PFSK-1 (cell line): ENCODE measurements at regions not wholly inside any gene's neighbourhood (a gene's known extent, or its start where the extent isn't known, plus 50 kb on each side); places are given as distances from the start of the nearest gene placed in this dataset.

Experiments
- FOXP2 ChIP-seq: optimal IDR thresholded peaks from 2 replicates; pipeline ENCODE3; 2011; ENCODE audit warnings: borderline replicate concordance, control low read depth, inconsistent platforms; ENCODE audit not compliant: insufficient read depth; ENCODE audit errors: extremely low read length, extremely low read depth
- POLR2AphosphoS5 ChIP-seq: IDR thresholded peaks from 2 replicates; pipeline ENCODE4 v1.6.1; 2012; ENCODE audit warnings: low read depth, mild to moderate bottlenecking, control low read depth, low read length, moderate library complexity
- REST ChIP-seq, 2 experiments: IDR thresholded peaks; 2 replicates each; pipeline versions ENCODE4 v1.6.1 to v1.8.0; 2011 to 2012; ENCODE audit warnings: low read depth in 2 of 2, low read length in 2 of 2, control low read depth in 1 of 2, inconsistent platforms in 1 of 2, mild to moderate bottlenecking in 1 of 2, moderate library complexity in 1 of 2; ENCODE audit not compliant: insufficient read depth in 1 of 2
- SIN3A ChIP-seq: IDR thresholded peaks from 2 replicates; pipeline ENCODE4 v1.6.1; 2012; ENCODE audit warnings: mild to moderate bottlenecking, low read length, moderate library complexity, borderline replicate concordance; ENCODE audit not compliant: insufficient read depth
- TAF1 ChIP-seq: IDR thresholded peaks from 2 replicates; pipeline ENCODE4 v1.6.1; 2012; ENCODE audit warnings: low read length, control low read depth, borderline replicate concordance; ENCODE audit not compliant: insufficient read depth

GRCh38 chr10:111275091-111275490 lies 198.3 kb downstream of the ADRA2A start:
- TF ChIP-seq REST (IDR thresholded peaks at IDR 0.05; ENCODE audit: insufficient read depth in 1 of 2, low read depth in 2 of 2, low read length in 2 of 2) (no peak), SIN3A (no peak), TAF1 (no peak), FOXP2 (no peak), POLR2AphosphoS5 (no peak)

- no peak for TF ChIP-seq POLR2AphosphoS5
- no peak for TF ChIP-seq SIN3A
- no peak for TF ChIP-seq REST (IDR thresholded peaks at IDR 0.05; ENCODE audit: insufficient read depth in 1 of 2, low read depth in 2 of 2, low read length in 2 of 2)
- no peak for TF ChIP-seq FOXP2
- no peak for TF ChIP-seq TAF1
These were observed 200.8 kb downstream of the ADRA2A start for GRCh38 chr10:111277661-111278060.

- TF ChIP-seq FOXP2 (no peak), SIN3A (no peak), REST (IDR thresholded peaks at IDR 0.05; ENCODE audit: insufficient read depth in 1 of 2, low read depth in 2 of 2, low read length in 2 of 2) (no peak), TAF1 (no peak), POLR2AphosphoS5 (no peak)
These were observed 201.4 kb downstream of the ADRA2A start for GRCh38 chr10:111278266-111278665.

- TF ChIP-seq FOXP2 = no peak
- TF ChIP-seq POLR2AphosphoS5 = no peak
- TF ChIP-seq SIN3A = no peak
- no peak for TF ChIP-seq REST (IDR thresholded peaks at IDR 0.05; ENCODE audit: insufficient read depth in 1 of 2, low read depth in 2 of 2, low read length in 2 of 2)
- TF ChIP-seq TAF1 = no peak
These were observed 204.7 kb downstream of the ADRA2A start for GRCh38 chr10:111281516-111281915.

- TF ChIP-seq TAF1 (no peak), POLR2AphosphoS5 (no peak), SIN3A (no peak), FOXP2 (no peak), REST (IDR thresholded peaks at IDR 0.05; ENCODE audit: insufficient read depth in 1 of 2, low read depth in 2 of 2, low read length in 2 of 2) (no peak)
These were observed 212.6 kb downstream of the ADRA2A start for GRCh38 chr10:111289461-111289860.
